ENCODE measurements at regions not wholly inside any gene's neighbourhood (a gene's known extent, or its start where the extent isn't known, plus 50 kb on each side); places are given as distances from the start of the nearest gene placed in this dataset.

- ChIA-PET CTCF (no interaction called here), POLR2A (no interaction called here)
- DNase-seq (ENCODE audit: low read depth, low spot score) (no peak), FAIRE-seq (no peak)
- H3K9ac ChIP-seq (replicated peaks; ENCODE audit: extremely low read depth, insufficient read depth, low read length): no peak overlapping the region
- TF ChIP-seq JUN (IDR thresholded peaks at IDR 0.05; ENCODE audit: borderline replicate concordance, insufficient read depth, insufficient read length, low read depth) (no peak), MAX (IDR thresholded peaks at IDR 0.05; ENCODE audit: insufficient read depth, insufficient read length) (no peak), EZH2 (IDR thresholded peaks at IDR 0.05; ENCODE audit: borderline replicate concordance, low read depth, low read length, severe bottlenecking) (no peak), MYC (IDR thresholded peaks at IDR 0.05; ENCODE audit: low read depth, low read length) (no peak), GATA2 (IDR thresholded peaks at IDR 0.05; ENCODE audit: insufficient read depth, insufficient read length, low read depth, low read length) (no peak), POLR2AphosphoS5 (IDR thresholded peaks at IDR 0.05; ENCODE audit: insufficient read depth, low read depth, low read length) (no peak), FOS (IDR thresholded peaks at IDR 0.05; ENCODE audit: borderline replicate concordance, insufficient read depth, low read length) (no peak), POLR2A (IDR thresholded peaks at IDR 0.05; ENCODE audit: low read depth, low read length) (no peak)
- TF ChIP-seq, protein P1, sequence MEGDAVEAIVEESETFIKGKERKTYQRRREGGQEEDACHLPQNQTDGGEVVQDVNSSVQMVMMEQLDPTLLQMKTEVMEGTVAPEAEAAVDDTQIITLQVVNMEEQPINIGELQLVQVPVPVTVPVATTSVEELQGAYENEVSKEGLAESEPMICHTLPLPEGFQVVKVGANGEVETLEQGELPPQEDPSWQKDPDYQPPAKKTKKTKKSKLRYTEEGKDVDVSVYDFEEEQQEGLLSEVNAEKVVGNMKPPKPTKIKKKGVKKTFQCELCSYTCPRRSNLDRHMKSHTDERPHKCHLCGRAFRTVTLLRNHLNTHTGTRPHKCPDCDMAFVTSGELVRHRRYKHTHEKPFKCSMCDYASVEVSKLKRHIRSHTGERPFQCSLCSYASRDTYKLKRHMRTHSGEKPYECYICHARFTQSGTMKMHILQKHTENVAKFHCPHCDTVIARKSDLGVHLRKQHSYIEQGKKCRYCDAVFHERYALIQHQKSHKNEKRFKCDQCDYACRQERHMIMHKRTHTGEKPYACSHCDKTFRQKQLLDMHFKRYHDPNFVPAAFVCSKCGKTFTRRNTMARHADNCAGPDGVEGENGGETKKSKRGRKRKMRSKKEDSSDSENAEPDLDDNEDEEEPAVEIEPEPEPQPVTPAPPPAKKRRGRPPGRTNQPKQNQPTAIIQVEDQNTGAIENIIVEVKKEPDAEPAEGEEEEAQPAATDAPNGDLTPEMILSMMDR (IDR thresholded peaks at IDR 0.05; ENCODE audit: extremely low read depth in 1 of 2, insufficient read depth in 1 of 2, low read depth in 1 of 2, low read length in 2 of 2): no peak
- BruUV-seq (replicated peaks): no TSS peak
- H4K20me1 ChIP-seq (replicated peaks; ENCODE audit: control insufficient read depth, extremely low read depth, insufficient read depth, low read length): no peaks in the 10 kb centered on the region
- intact Hi-C loops (cut with micrococcal nuclease) (no loop called here), dilution Hi-C loops (cut with MboI; ENCODE audit: extremely low pct_ligation_motif_present, low sequenced_read_pairs) (no loop called here)
- H3K4me3 ChIP-seq (replicated peaks in 1 of 3; ENCODE audit: insufficient read depth in 1 of 3, low read depth in 1 of 3, low read length in 3 of 3): no peak overlapping the region
- H3K36me3 ChIP-seq (ENCODE audit: control insufficient read depth in 2 of 2, extremely low read depth in 1 of 2, insufficient read depth in 2 of 2, low read length in 2 of 2): no peaks in the 10 kb centered on the region
- H3K27ac ChIP-seq (ENCODE audit: insufficient read depth, low read depth, low read length): no peak overlapping the region
- no peaks in the 10 kb centered on the region for H3K27me3 ChIP-seq (ENCODE audit: control insufficient read depth in 2 of 2, insufficient read depth in 2 of 2, low read length in 2 of 2)
- H3K9me3 ChIP-seq (replicated peaks; ENCODE audit: control insufficient read depth, insufficient read depth, low read length): no peaks in the 10 kb centered on the region
- no peaks in the 10 kb centered on the region for H3K4me1 ChIP-seq (ENCODE audit: control insufficient read depth, extremely low read depth, insufficient read depth, low read length)
- no peak overlapping the region for H2AFZ ChIP-seq (ENCODE audit: low read depth, low read length)
- no peaks in the 10 kb centered on the region for H3K79me2 ChIP-seq (ENCODE audit: control insufficient read depth, insufficient read depth, low read length)
- H3K9me1 ChIP-seq (replicated peaks; ENCODE audit: control insufficient read depth, extremely low read depth, insufficient read depth, low read length): no peaks in the 10 kb centered on the region
- H3K4me2 ChIP-seq (ENCODE audit: insufficient read depth, low read length): no peak overlapping the region
Observed at GRCh38 chr5:156237361-156237760, 89.6 kb upstream of the SGCD start.

All from endothelial cell of umbilical vein (primary cell).